CD8-positive, alpha-beta memory T cell (primary cell): ENCODE measurements at regions not wholly inside any gene's neighbourhood (a gene's known extent, or its start where the extent isn't known, plus 50 kb on each side); places are given as distances from the start of the nearest gene placed in this dataset.
"Not testable (repeated sequence)": the region's sequence is repeated elsewhere in the genome, so short reads cannot be mapped to it uniquely, and the experiment has no call there.

Source experiments
- CTCF ChIA-PET: fragments of 350-600 bp; sonication (Branson Sonifier 250); formaldehyde crosslinking; loops from one replicate; lab custom pipeline; 2021; ENCODE audit warnings: antibody characterized with exemption; lab: Charles Lee
- POLR2A ChIA-PET: fragments of 350-600 bp; sonication (Branson Sonifier 250); formaldehyde crosslinking; loops from one replicate; lab custom pipeline; 2021; ENCODE audit warnings: antibody characterized with exemption; lab: Charles Lee
- DNase-seq, 5 donors: peaks; one replicate each; pipeline versions ENCODE4 v3.0.0 to v3.0.0-alpha.2; 2020 to 2022; ENCODE audit warnings: mixed read lengths in 1 of 5
- H3K27ac ChIP-seq: one replicate; pipeline ENCODE4 v1.7.0; 2013; ENCODE audit warnings: low read depth, mild to moderate bottlenecking, low read length, moderate library complexity
- H3K27me3 ChIP-seq: 2 replicates; pipeline ENCODE4 v1.7.0; 2013; ENCODE audit warnings: low read length, mild to moderate bottlenecking; ENCODE audit not compliant: insufficient read depth, poor library complexity, severe bottlenecking
- H3K36me3 ChIP-seq: 2 replicates; pipeline ENCODE4 v1.7.0; 2013; ENCODE audit warnings: mild to moderate bottlenecking, low read length, moderate library complexity; ENCODE audit not compliant: insufficient read depth
- H3K4me1 ChIP-seq: 2 replicates; pipeline ENCODE4 v1.7.0; 2013; ENCODE audit warnings: mild to moderate bottlenecking, low read length, moderate library complexity; ENCODE audit not compliant: insufficient read depth
- H3K4me3 ChIP-seq: 2 replicates; pipeline ENCODE4 v1.7.0; 2013; ENCODE audit warnings: mild to moderate bottlenecking, low read length
- H3K9me3 ChIP-seq: 2 replicates; pipeline ENCODE4 v1.7.0; 2013; ENCODE audit warnings: mild to moderate bottlenecking, low read length
- H3K27ac Mint-ChIP-seq, 8 donors: one replicate each; pipeline ENCODE4 v1.8.0; 2020 to 2021; ENCODE audit warnings: mixed read lengths in 8 of 8, mild to moderate bottlenecking in 6 of 8, inconsistent platforms in 3 of 8, moderate library complexity in 3 of 8
- H3K27me3 Mint-ChIP-seq, 2 donors: one replicate each; pipeline ENCODE4 v1.8.0; 2020 to 2021; ENCODE audit warnings: mixed read lengths in 2 of 2, mild to moderate bottlenecking in 1 of 2, moderate library complexity in 1 of 2
- H3K36me3 Mint-ChIP-seq, 3 donors: one replicate each; pipeline ENCODE4 v1.8.0; 2020 to 2021; ENCODE audit warnings: mixed read lengths in 3 of 3, inconsistent platforms in 1 of 3, mild to moderate bottlenecking in 1 of 3
- H3K4me1 Mint-ChIP-seq, 3 donors: one replicate each; pipeline ENCODE4 v1.8.0; 2020 to 2021; ENCODE audit warnings: mixed read lengths in 3 of 3, inconsistent platforms in 1 of 3, mild to moderate bottlenecking in 1 of 3
- H3K4me3 Mint-ChIP-seq, 7 donors: one replicate each; pipeline ENCODE4 v1.8.0; 2020 to 2021; ENCODE audit warnings: mixed read lengths in 7 of 7, mild to moderate bottlenecking in 6 of 7, moderate library complexity in 4 of 7, inconsistent platforms in 2 of 7
- H3K9me3 Mint-ChIP-seq, 5 donors: one replicate each; pipeline ENCODE4 v1.8.0; 2020 to 2022; ENCODE audit warnings: mixed read lengths in 5 of 5, mild to moderate bottlenecking in 3 of 5, moderate library complexity in 2 of 5, inconsistent platforms in 1 of 5

GRCh38 chr2:11898576-11898975 is 152.1 kb downstream of the LPIN1 start:
- H3K27me3 Mint-ChIP-seq, result peaks cover 0 to 4% of the 10 kb centered on the region in 2 donors
- H3K4me3 Mint-ChIP-seq, result no peak overlapping the region
- Histone ChIP-seq H3K27ac (no peak overlapping the region), H3K27me3 (no peaks in the 10 kb centered on the region), H3K4me3 (no peak overlapping the region), H3K36me3 (no peaks in the 10 kb centered on the region), H3K9me3 (no peaks in the 10 kb centered on the region), H3K4me1 (no peaks in the 10 kb centered on the region)
- no peaks in the 10 kb centered on the region for H3K4me1 Mint-ChIP-seq
- peaks cover 0 to 12% (median 0%) of the 10 kb centered on the region in 3 donors for H3K36me3 Mint-ChIP-seq
- no peak for DNase-seq
- ChIA-PET CTCF (no interaction called here), POLR2A (no interaction called here)
- peaks cover 0 to 7% (median 3%) of the 10 kb centered on the region in 5 donors for H3K9me3 Mint-ChIP-seq
- H3K27ac Mint-ChIP-seq, result no peak overlapping the region

- H3K9me3 Mint-ChIP-seq, result peaks cover 0 to 5% (median 3%) of the 10 kb centered on the region in 5 donors
- Histone ChIP-seq H3K4me3 (no peak overlapping the region), H3K27ac (no peak overlapping the region), H3K36me3 (no peaks in the 10 kb centered on the region), H3K9me3 (no peaks in the 10 kb centered on the region), H3K27me3 (no peaks in the 10 kb centered on the region), H3K4me1 (no peaks in the 10 kb centered on the region)
- H3K27me3 Mint-ChIP-seq, result peaks cover 0 to 1% of the 10 kb centered on the region in 2 donors
- POLR2A ChIA-PET, result no interaction called here
- peaks cover 0 to 8% (median 0%) of the 10 kb centered on the region in 3 donors for H3K36me3 Mint-ChIP-seq
- no peak overlapping the region for H3K27ac Mint-ChIP-seq
- DNase-seq, result no peak
- no peaks in the 10 kb centered on the region for H3K4me1 Mint-ChIP-seq
- CTCF ChIA-PET, result interaction anchor here (1.5 kb wide), 1 partner anchor 16 kb away, joined by 3 read pairs; no protein-coding TSS in a partner anchor
- H3K4me3 Mint-ChIP-seq, result no peak overlapping the region
Observed at GRCh38 chr2:11899264-11899818, 152.9 kb downstream of the LPIN1 start.

GRCh38 chr2:11900891-11901290 is 154.5 kb downstream of the LPIN1 start:
- H3K27ac Mint-ChIP-seq, H3K9me3 Mint-ChIP-seq, DNase-seq, POLR2A ChIA-PET, H3K4me3 ChIP-seq, H3K4me1 ChIP-seq, H3K27me3 Mint-ChIP-seq, H3K36me3 Mint-ChIP-seq, H3K9me3 ChIP-seq, H3K4me3 Mint-ChIP-seq, H3K36me3 ChIP-seq, H3K27ac ChIP-seq, H3K4me1 Mint-ChIP-seq, H3K27me3 ChIP-seq: not testable (repeated sequence)
- CTCF ChIA-PET, result interaction anchor here (0.9 to 1.5 kb wide), 2 partner anchors 15 to 79 kb away, joined by 3 read pairs; no protein-coding TSS in a partner anchor

GRCh38 chr2:11901351-11902069 is 155.1 kb downstream of the LPIN1 start:
- CTCF ChIA-PET, result interaction anchor here (0.9 kb wide), 1 partner anchor 79 kb away, joined by 3 read pairs; no protein-coding TSS in a partner anchor
- Histone ChIP-seq H3K27ac (no peak overlapping the region), H3K4me1 (no peaks in the 10 kb centered on the region), H3K9me3 (no peaks in the 10 kb centered on the region), H3K36me3 (no peaks in the 10 kb centered on the region), H3K4me3 (no peak overlapping the region), H3K27me3 (no peaks in the 10 kb centered on the region)
- no peak for DNase-seq
- Mint-ChIP-seq H3K27me3 (peaks cover 0 to 1% of the 10 kb centered on the region in 2 donors), H3K9me3 (no peaks in the 10 kb centered on the region), H3K27ac (no peak overlapping the region), H3K4me1 (no peaks in the 10 kb centered on the region), H3K36me3 (no peaks in the 10 kb centered on the region), H3K4me3 (no peak overlapping the region)
- POLR2A ChIA-PET, result no interaction called here

- no peak for DNase-seq
- Histone ChIP-seq H3K4me3 (no peak overlapping the region), H3K27ac (no peak overlapping the region), H3K4me1 (no peaks in the 10 kb centered on the region), H3K9me3 (no peaks in the 10 kb centered on the region), H3K36me3 (no peaks in the 10 kb centered on the region), H3K27me3 (no peaks in the 10 kb centered on the region)
- Mint-ChIP-seq H3K36me3 (no peaks in the 10 kb centered on the region), H3K4me3 (no peak overlapping the region), H3K27me3 (peaks cover 1 to 3% of the 10 kb centered on the region in 2 donors), H3K27ac (no peak overlapping the region), H3K9me3 (no peaks in the 10 kb centered on the region), H3K4me1 (no peaks in the 10 kb centered on the region)
- CTCF ChIA-PET, result no interaction called here
- POLR2A ChIA-PET, result no interaction called here
Observed at GRCh38 chr2:11903085-11903606, 156.7 kb downstream of the LPIN1 start.

- Histone ChIP-seq H3K27ac (no peak overlapping the region), H3K27me3 (no peaks in the 10 kb centered on the region), H3K9me3 (no peaks in the 10 kb centered on the region), H3K4me3 (no peak overlapping the region), H3K36me3 (no peaks in the 10 kb centered on the region), H3K4me1 (no peaks in the 10 kb centered on the region)
- Mint-ChIP-seq H3K4me3 (no peak overlapping the region), H3K4me1 (no peaks in the 10 kb centered on the region), H3K36me3 (no peaks in the 10 kb centered on the region), H3K27ac (no peak overlapping the region), H3K9me3 (no peaks in the 10 kb centered on the region), H3K27me3 (peaks cover 1 to 3% of the 10 kb centered on the region in 2 donors)
- ChIA-PET POLR2A (no interaction called here), CTCF (no interaction called here)
- DNase-seq, result no peak
Observed at GRCh38 chr2:11904029-11904428, 157.6 kb downstream of the LPIN1 start.

- no peaks in the 10 kb centered on the region for H3K4me1 ChIP-seq
Observed at GRCh38 chr2:11904941-11905340, 158.5 kb downstream of the LPIN1 start.

GRCh38 chr2:11907190-11907589 is 160.8 kb downstream of the LPIN1 start:
- no peaks in the 10 kb centered on the region for H3K4me1 ChIP-seq
- CTCF ChIA-PET, result no interaction called here
- no peaks in the 10 kb centered on the region for H3K36me3 ChIP-seq
- H3K27me3 ChIP-seq, result no peaks in the 10 kb centered on the region
- DNase-seq, result no peak
- H3K9me3 Mint-ChIP-seq, result no peaks in the 10 kb centered on the region
- H3K27ac Mint-ChIP-seq, result no peak overlapping the region
- no peaks in the 10 kb centered on the region for H3K9me3 ChIP-seq
- no peak overlapping the region for H3K4me3 ChIP-seq
- H3K4me1 Mint-ChIP-seq, result no peaks in the 10 kb centered on the region
- no peak overlapping the region for H3K4me3 Mint-ChIP-seq
- peaks cover 0 to 3% of the 10 kb centered on the region in 2 donors for H3K27me3 Mint-ChIP-seq
- POLR2A ChIA-PET, result no interaction called here
- H3K27ac ChIP-seq, result no peak overlapping the region
- H3K36me3 Mint-ChIP-seq, result no peaks in the 10 kb centered on the region

More at GRCh38 chr2:11904941-11905340, 158.5 kb downstream of the LPIN1 start:
- H3K9me3 Mint-ChIP-seq, result no peaks in the 10 kb centered on the region
- no peak overlapping the region for H3K27ac ChIP-seq
- H3K4me3 ChIP-seq, result no peak overlapping the region
- H3K27me3 ChIP-seq, result no peaks in the 10 kb centered on the region
- H3K36me3 Mint-ChIP-seq, result no peaks in the 10 kb centered on the region
- H3K9me3 ChIP-seq, result no peaks in the 10 kb centered on the region
- no peaks in the 10 kb centered on the region for H3K4me1 Mint-ChIP-seq
- H3K27me3 Mint-ChIP-seq, result peaks cover 1 to 3% of the 10 kb centered on the region in 2 donors
- POLR2A ChIA-PET, result no interaction called here
- H3K27ac Mint-ChIP-seq, result no peak overlapping the region
- no peak overlapping the region for H3K4me3 Mint-ChIP-seq
- H3K36me3 ChIP-seq, result no peaks in the 10 kb centered on the region
- CTCF ChIA-PET, result no interaction called here
- no peak for DNase-seq
